RWPE1 (cell line): ENCODE measurements at regions not wholly inside any gene's neighbourhood (a gene's known extent, or its start where the extent isn't known, plus 50 kb on each side); places are given as distances from the start of the nearest gene placed in this dataset.
"Not testable (repeated sequence)": the region's sequence is repeated elsewhere in the genome, so short reads cannot be mapped to it uniquely, and the experiment has no call there.

Source experiments
- CTCF ChIA-PET: fragments of 350-600 bp; sonication (Branson Sonifier 250); formaldehyde crosslinking; extraction: SDS; loops from one replicate; lab custom pipeline; 2021; lab: Yijun Ruan, JAX
- POLR2A ChIA-PET: fragments of 400-600 bp; formaldehyde crosslinking; extraction: SDS; loops from one replicate; lab custom pipeline; 2020; ENCODE audit warnings: antibody characterized with exemption; ENCODE audit not compliant: low non-redundant PET; lab: Yijun Ruan, JAX
- DNase-seq: peaks from one replicate; pipeline ENCODE4 v3.0.0; 2012; ENCODE audit warnings: low spot score
- H3K27ac ChIP-seq: fragments of 450-650 bp; 2 replicates; pipeline ENCODE4 v1.5.1; 2017
- TF ChIP-seq, protein P1 (sequence below): fragments of 450-650 bp; conservative IDR thresholded peaks from 2 replicates; pipeline ENCODE4 v1.5.1; 2017; ENCODE audit warnings: low read depth, mild to moderate bottlenecking

DNA sequence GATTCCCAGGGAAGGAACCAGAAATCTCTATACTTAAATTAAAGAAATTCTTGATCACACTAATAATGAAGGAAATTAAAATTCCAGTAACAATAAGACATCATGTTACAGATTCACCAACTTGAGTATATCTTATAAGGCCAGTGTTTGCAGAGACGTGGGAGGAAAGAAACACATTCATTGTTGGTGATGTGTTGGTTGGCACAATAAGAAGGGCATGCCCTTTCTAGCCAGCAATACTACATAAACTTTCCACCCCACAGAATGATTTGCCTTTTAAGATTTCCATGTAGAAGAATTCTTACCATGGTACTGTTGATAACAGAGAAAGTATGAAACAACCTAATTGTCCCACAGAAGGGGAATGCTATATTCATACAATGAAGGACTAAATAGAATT, 581.5 kb downstream of the STIM2 start:
- TF ChIP-seq, protein P1, sequence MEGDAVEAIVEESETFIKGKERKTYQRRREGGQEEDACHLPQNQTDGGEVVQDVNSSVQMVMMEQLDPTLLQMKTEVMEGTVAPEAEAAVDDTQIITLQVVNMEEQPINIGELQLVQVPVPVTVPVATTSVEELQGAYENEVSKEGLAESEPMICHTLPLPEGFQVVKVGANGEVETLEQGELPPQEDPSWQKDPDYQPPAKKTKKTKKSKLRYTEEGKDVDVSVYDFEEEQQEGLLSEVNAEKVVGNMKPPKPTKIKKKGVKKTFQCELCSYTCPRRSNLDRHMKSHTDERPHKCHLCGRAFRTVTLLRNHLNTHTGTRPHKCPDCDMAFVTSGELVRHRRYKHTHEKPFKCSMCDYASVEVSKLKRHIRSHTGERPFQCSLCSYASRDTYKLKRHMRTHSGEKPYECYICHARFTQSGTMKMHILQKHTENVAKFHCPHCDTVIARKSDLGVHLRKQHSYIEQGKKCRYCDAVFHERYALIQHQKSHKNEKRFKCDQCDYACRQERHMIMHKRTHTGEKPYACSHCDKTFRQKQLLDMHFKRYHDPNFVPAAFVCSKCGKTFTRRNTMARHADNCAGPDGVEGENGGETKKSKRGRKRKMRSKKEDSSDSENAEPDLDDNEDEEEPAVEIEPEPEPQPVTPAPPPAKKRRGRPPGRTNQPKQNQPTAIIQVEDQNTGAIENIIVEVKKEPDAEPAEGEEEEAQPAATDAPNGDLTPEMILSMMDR = no peak
- H3K27ac ChIP-seq = no peak overlapping the region
- ChIA-PET POLR2A (no interaction called here), CTCF (no interaction called here)
- peak; percentile 4 for DNase-seq

DNA sequence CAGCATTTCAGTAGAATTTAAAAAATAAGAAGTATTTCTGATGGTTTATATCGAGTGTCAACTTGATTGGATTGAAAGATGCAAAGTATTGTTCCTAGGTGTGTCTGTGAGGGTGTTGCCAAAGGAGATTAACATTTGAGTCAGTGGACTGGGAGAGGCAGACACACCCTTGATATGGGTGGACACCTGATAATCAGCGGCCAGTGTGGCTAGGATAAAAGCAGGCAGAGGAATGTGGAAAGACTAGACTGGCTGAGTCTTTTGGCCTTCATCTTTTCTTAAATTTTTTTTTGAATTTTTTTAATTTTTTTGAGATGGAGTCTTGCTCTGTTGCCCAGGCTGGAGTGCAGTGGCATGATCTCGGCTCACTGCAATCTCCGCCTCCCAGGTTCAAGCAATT, 582.0 kb downstream of the STIM2 start:
- CTCF ChIA-PET, DNase-seq, H3K27ac ChIP-seq, POLR2A ChIA-PET: not testable (repeated sequence)

DNA sequence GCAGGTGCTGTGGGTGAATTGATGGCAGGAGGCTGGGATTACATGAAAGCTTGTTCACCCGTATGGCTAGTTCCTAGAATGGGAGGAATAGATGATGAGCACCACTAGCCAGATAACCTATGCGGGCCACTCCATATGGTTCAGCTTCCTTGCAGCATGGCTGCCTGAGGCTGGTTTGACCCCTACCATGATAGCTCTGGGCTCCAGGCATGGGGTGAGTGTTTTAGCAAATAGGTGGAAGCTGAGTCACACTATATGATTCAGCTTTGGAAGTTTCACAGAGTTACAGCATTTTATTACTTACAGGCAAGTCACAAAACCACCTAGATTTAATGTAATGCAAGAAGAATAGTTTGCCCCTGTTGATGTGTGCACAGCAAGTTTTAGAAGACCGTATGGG, 603.2 kb downstream of the STIM2 start:
- CTCF ChIA-PET = interaction anchor here (0.5 kb wide), 1 partner anchor 118 kb away, joined by 3 read pairs; no protein-coding TSS in a partner anchor
- TF ChIP-seq, protein P1 = no peak
- no peak overlapping the region for H3K27ac ChIP-seq
- peak; percentile 40 for DNase-seq
- POLR2A ChIA-PET = no interaction called here

DNA sequence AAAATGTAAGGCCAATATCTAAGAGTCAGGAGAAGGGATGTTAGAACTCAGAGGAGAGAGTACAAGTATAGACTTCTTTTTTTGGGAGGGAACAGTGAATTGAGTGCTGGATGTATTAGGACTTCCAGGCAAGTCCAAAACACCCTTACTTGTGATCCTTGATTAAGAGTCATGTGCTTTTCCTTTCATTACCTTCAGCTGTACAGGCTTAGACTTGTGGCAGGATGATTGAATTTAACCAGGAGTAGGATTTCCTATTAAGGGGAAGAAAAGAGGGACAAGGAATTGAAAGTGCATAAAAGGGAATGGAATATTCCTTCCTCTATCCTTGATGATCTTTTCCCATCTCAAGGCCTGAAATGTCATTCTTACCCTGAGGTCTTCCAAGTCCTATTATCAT, 606.7 kb downstream of the STIM2 start:
- ChIA-PET POLR2A (no interaction called here), CTCF (no interaction called here)
- no peak for DNase-seq
- H3K27ac ChIP-seq = no peak overlapping the region
- TF ChIP-seq, protein P1 = no peak

DNA sequence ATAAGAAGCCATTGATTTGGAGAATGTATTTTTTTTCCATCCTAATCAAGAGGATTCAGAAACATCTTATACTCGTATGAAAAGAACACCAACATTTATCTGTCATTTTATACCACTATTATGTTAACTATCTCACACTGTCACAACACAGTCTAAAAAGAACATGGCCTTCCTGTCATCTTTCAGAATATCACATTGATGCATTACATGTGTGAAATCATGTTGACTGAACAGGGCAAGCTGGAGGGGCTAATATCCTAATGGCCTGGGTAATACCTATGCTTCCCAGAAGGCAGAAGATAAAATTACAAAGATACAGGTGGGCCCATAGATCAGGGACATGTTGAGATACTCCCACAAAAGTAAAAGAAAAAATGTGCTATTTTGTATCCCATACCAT, 611.7 kb downstream of the STIM2 start:
- no peak overlapping the region for H3K27ac ChIP-seq
- no peak for DNase-seq
- TF ChIP-seq, protein P1 = no peak
- ChIA-PET POLR2A (no interaction called here), CTCF (no interaction called here)

DNA sequence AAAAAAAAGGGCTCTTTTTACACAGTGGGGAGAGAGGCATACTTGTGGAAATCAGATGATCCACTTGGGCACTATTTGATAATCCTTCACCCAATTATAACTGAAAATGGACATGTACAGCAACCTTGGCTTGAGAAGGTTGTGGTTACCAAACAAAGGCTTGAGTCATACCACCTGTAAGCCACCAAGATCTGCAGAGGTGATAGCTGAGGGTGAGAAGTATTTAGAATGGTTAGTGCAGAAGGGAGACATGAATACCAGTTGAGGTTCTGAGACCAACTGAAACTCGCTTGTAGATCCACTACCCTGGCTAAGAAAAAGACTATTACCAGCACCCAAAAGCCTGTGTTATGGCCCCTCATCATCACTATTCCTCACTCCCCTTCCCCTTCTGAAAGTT, 614.0 kb downstream of the STIM2 start:
- no peak overlapping the region for H3K27ac ChIP-seq
- ChIA-PET POLR2A (no interaction called here), CTCF (no interaction called here)
- no peak for DNase-seq
- TF ChIP-seq, protein P1 = no peak

DNA sequence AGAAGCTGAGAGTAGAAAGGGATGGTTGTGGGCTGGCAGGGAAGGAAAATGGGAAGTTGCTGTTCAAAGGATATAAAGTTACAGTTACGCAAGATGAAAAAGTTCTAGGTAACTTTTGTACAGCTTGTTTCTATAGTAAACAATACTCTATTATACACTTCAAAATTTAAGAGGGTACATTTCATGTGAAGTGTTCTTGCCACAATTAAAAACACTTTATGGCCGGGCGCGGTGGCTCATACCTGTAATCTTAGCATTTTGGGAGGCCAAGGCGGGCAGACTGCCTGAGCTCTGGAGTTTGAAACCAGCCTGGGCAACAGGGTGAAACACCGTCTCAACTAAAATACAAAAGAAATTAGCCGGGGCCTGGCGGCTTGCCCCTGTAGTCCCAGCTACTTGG, 623.6 kb downstream of the STIM2 start:
- ChIA-PET CTCF (no interaction called here), POLR2A (no interaction called here)
- no peak overlapping the region for H3K27ac ChIP-seq
- no peak for DNase-seq
- TF ChIP-seq, protein P1 = no peak
